ENCODE measurements at regions not wholly inside any gene's neighbourhood (a gene's known extent, or its start where the extent isn't known, plus 50 kb on each side); places are given as distances from the start of the nearest gene placed in this dataset.

DNA sequence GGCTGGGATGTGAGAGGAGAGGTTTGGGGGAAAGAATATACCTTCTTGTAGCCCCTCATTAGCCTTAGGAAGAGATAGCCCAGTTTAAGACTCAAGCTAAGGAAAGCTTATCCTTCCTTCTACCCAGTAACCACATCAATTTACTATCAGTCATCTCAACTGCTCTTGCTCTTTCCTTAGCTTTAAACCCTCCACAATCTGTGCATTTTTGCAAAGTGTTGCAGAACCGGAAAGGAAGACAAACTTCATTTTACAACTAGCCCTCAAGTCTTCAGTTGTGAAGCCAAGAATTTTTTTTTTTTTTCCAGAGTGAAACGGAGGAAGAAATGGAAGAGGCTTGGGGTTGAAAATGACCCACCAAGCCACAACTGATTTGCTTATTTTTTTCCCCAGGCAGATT, 137.0 kb upstream of the LMO4 start:
- TF ChIP-seq EZH2 (IDR thresholded peaks at IDR 0.05; ENCODE audit: borderline replicate concordance, low read length): no peak
- TF ChIP-seq, protein P1, sequence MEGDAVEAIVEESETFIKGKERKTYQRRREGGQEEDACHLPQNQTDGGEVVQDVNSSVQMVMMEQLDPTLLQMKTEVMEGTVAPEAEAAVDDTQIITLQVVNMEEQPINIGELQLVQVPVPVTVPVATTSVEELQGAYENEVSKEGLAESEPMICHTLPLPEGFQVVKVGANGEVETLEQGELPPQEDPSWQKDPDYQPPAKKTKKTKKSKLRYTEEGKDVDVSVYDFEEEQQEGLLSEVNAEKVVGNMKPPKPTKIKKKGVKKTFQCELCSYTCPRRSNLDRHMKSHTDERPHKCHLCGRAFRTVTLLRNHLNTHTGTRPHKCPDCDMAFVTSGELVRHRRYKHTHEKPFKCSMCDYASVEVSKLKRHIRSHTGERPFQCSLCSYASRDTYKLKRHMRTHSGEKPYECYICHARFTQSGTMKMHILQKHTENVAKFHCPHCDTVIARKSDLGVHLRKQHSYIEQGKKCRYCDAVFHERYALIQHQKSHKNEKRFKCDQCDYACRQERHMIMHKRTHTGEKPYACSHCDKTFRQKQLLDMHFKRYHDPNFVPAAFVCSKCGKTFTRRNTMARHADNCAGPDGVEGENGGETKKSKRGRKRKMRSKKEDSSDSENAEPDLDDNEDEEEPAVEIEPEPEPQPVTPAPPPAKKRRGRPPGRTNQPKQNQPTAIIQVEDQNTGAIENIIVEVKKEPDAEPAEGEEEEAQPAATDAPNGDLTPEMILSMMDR (IDR thresholded peaks at IDR 0.05; ENCODE audit: low read length): no peak

Data from OCI-LY1 (cell line).